HEK293T (cell line): ENCODE measurements at regions not wholly inside any gene's neighbourhood (a gene's known extent, or its start where the extent isn't known, plus 50 kb on each side); places are given as distances from the start of the nearest gene placed in this dataset.

ENCODE experiments used
- BHLHE40 ChIP-seq: fragments of 450-650 bp; IDR thresholded peaks from 2 replicates; pipeline ENCODE4 v1.6.1; 2016; ENCODE audit warnings: mild to moderate bottlenecking, moderate library complexity, borderline replicate concordance
- ELF4 ChIP-seq: fragments of 450-650 bp; IDR thresholded peaks from 2 replicates; pipeline ENCODE4 v1.6.1; 2017; ENCODE audit warnings: antibody characterized with exemption
- HDGF ChIP-seq: fragments of 450-650 bp; IDR thresholded peaks from 2 replicates; pipeline ENCODE4 v1.6.1; 2017; ENCODE audit warnings: antibody characterized with exemption, borderline replicate concordance
- L3MBTL2 ChIP-seq: fragments of 450-650 bp; conservative IDR thresholded peaks from 2 replicates; pipeline ENCODE4 v1.6.1; 2016; ENCODE audit warnings: mild to moderate bottlenecking
- LEF1 ChIP-seq: fragments of 450-650 bp; IDR thresholded peaks from 2 replicates; pipeline ENCODE4 v1.6.1; 2017; ENCODE audit warnings: mild to moderate bottlenecking, borderline replicate concordance
- SP1 ChIP-seq: fragments of 450-650 bp; IDR thresholded peaks from 2 replicates; pipeline ENCODE4 v1.6.1; 2017
- SUZ12 ChIP-seq: fragments of 450-650 bp; IDR thresholded peaks from 2 replicates; pipeline ENCODE4 v1.6.1; 2016; ENCODE audit warnings: mild to moderate bottlenecking

- TF ChIP-seq L3MBTL2 (no peak), SP1 (no peak), SUZ12 (no peak), HDGF (no peak), BHLHE40 (no peak), ELF4 (no peak), LEF1 (no peak)
These were observed 54.9 kb downstream of the CAMK2N1 start for GRCh38 chr1:20431176-20431460.
